Activated CD4-positive, alpha-beta T cell treated with anti-CD3 and anti-CD28 coated beads, Interleukin-2, amount 50 U/mL, for 48 hours (primary cell): ENCODE measurements at regions not wholly inside any gene's neighbourhood (a gene's known extent, or its start where the extent isn't known, plus 50 kb on each side); places are given as distances from the start of the nearest gene placed in this dataset.
"Not testable (repeated sequence)": the region's sequence is repeated elsewhere in the genome, so short reads cannot be mapped to it uniquely, and the experiment has no call there.

Experiments used
- DNase-seq, 2 experiments: peaks; one replicate each; pipeline ENCODE4 v3.0.0-alpha.2; 2020

DNA sequence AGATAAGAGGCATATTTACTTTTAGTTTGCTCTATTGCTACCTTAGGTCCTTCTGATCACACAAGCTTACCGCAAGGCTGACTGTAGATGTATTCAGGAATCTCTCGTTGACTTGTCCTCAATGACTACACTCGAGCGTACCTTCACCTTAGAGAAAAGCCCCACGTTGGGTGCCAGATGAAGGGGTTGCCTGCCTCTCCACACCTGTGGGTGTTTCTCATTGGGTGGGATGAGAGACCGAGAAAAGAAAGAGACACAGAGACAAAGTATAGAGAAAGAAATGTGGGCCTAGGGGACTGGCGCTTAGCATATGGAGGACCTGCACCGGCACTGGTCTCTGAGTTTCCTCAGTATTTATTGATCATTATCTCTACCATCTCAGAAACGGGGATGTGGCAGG is 51.8 kb downstream of the ASCL4 start:
- no peak for DNase-seq

DNA sequence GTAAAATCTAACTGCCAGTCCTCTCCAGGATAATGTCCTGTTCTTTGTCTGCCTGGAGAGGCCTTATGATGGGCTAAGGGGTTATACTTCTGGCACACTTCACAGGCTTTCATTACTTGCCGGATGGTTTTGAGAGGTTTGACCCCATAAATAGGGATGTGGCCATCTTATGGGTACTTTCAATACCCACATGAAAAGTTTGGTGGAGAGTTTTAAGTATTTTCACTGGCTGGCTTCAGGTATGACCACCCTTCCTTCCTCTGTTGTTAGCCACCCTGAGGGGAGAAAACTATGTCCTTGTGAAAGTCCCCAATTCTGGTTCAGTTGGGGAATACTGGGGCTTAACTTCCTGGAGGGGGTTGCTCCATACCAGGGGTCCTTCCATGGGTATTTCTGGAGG is 54.8 kb downstream of the ASCL4 start:
- DNase-seq = no peak

DNA sequence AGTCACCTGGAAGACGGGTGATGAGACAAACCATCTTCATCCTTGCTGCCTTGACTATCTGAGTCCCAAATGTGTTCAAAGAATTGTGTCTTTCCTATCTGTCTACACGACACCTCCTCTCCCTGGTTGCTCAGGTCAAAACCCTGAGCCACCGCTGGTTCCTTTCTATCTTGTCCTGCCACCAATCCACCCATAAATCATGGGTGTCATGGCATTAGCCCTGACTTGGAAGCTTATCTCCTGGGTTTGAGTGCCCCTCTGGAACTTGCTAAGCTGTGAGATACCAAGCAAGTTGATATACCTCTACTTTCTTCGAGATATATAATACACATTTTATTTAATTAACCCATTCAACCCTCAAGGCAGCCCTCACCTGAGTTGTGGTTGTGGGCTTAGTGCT is 57.9 kb downstream of the ASCL4 start:
- DNase-seq = no peak

DNA sequence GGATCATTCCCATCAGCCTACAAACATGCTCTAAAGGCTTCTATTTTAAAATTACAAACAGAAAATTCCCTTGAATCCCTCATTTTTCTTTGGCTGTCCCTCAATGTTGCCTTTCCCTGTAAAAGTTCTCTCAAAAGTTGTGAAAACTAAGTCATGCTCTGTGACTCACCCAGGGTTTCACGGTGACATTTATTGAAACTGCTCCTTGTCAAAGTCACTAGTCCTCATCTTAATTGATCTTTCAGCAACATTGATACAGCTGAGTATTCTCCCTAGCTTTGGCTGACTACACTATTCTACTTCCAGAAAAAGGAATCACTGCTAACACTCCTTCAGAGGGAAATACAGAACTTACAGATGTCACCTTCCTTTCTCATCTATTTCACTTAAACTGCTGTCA is 65.7 kb downstream of the ASCL4 start:
- no peak for DNase-seq

GRCh38 chr12:107843351-107844311 is 69.1 kb downstream of the ASCL4 start:
- DNase-seq = no peak

GRCh38 chr12:107844312-107844921 is 69.9 kb downstream of the ASCL4 start:
- no peak for DNase-seq

DNA sequence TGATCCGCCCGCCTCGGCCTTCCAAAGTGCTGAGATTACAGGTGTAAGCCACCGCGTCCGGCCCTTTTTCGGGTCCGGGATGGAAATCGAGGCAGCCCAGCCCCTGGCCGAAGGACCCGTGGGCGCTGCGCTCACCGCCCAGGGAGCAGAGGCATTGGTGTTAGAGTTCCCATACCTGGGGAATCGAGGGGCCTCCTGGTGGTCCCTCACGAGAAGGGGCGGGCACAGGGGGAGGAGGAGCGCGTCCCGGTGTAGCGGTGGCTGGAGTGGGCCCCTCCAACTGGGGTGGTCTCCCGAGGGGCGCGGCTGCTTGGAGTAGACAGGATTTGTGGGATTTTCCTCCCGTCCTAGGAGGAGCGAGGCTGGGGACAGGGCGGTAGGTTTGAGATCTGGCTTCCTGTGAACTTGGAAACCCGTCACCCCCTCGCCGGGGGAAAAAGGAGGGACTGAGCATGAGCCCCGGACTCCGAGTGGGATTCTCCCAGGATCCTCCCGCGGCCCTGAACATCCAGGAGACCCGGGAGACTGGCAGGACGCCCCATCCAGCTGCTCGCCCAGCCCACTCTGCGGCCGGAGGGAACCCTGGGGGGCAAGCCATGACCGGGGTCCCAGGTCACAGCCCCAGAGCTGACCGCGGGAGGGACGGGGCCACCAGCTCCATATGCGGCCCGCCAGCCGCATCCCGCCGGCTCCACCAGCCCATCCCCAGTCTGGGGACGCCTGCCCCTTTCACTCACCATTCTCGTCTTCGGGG is 70.9 kb downstream of the ASCL4 start:
- DNase-seq = no peak

DNA sequence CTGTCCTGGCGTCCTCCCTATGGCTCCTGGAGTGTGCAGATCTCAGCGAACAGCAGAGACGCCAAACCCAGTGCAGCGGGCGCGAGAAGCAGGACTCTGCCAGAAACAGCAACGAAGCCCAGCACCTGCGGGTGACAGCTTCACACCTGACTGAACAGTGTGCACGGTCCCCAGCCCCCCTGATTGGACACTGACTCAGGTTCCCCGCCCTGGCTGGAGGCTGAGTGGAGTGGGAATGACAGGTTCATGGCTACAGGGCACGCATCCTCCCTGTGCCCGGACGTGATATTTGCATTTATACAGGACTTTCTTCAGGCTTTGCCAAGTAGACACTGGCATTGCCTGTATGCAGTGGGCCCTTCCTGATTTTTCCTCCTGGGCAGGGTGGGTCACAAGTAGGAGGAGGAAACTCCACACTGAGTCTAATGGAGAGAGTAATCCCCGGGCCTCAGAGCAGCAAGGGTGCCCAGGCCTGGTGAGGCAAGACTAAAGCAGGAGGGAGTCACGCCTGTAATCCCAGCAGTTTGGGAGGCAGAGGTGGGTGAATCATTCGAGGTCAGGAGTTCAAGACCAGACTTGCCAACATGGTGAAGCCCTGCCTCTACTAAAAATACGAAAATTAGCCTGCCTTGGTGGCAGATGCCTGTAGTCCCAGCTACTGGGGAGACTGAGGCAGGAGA is 71.6 kb downstream of the ASCL4 start:
- no peak for DNase-seq

DNA sequence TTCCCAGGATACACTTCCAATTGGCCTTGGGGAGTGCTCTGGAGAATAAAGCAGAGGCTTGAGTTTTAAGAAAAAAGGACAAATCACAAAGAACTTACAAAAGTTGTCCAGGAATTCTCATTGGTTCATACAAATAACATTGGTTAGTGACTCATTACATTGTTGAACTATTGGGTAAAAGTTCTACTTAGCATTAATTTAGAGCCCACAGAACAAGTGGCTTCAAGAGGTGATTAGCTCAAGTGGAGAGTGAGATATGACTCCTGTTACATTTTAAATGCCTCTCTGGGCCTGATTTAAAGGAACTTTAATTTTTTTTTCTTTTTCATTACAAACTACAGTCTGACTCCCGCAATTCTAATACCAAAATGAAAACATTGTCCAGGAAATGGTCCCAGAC is 72.9 kb downstream of the ASCL4 start:
- no peak for DNase-seq

DNA sequence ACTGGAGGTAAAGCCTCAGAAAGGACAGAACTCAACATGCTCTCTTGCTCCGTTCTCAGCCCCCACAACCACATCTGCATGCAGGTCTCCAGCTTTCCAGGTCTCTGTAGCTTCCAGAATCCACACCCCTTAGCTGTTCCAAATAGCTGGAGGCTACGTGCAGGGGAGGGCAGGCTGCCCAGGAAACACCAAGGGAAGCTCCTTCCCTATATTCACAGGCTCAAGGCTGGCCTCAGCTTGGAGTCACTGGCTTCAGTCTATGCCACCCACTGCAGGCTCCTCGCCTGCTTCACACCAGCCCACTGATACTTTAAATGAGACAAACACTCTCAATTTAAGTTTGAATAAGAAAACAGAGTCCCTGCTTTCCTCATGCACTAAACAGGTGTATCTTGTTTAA is 73.3 kb downstream of the ASCL4 start:
- DNase-seq = no peak

- no peak for DNase-seq
These were observed 79.0 kb downstream of the ASCL4 start for GRCh38 chr12:107853479-107853878.

DNA sequence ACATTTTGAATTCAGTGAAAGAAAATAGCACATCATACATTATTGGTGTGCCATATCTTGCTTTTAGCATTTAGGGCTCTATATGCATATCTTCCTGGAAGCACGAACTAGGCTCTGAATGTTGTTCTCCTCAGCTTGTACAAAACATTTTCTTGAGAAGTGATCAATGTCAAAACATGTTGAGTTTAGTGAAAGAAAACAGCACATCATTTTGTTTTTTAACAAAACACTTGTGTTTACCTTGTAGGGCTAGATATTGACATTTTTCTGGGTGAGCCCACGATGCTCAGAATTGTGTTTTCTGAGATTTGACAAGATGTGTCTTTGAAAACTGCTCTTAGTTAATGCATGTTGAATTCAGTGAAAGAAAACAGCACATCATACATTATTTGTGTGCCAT is 81.0 kb downstream of the ASCL4 start:
- DNase-seq = no peak

DNA sequence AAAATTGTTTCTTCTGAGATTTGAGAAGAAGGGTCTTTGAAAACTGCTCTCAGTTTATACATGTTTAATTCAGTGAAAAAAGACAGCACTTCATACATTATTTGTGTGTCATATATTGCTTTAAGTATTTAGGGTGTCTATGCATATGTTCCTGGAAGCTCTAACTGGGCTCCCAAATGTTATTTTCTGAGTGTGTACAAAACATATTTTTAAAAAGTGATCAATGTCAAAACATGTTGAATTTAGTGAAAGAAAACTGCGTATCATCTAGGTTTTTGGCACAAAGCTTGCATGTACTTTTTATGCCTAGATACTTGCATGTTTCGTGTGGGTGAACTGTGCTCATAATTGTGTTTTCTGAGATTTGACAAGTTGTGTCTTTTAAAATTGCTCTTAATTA is 81.6 kb downstream of the ASCL4 start:
- DNase-seq = no peak

- DNase-seq = no peak
These were observed 82.7 kb downstream of the ASCL4 start for GRCh38 chr12:107857191-107857590.

- DNase-seq = no peak
These were observed 84.9 kb downstream of the ASCL4 start for GRCh38 chr12:107859367-107859766.

DNA sequence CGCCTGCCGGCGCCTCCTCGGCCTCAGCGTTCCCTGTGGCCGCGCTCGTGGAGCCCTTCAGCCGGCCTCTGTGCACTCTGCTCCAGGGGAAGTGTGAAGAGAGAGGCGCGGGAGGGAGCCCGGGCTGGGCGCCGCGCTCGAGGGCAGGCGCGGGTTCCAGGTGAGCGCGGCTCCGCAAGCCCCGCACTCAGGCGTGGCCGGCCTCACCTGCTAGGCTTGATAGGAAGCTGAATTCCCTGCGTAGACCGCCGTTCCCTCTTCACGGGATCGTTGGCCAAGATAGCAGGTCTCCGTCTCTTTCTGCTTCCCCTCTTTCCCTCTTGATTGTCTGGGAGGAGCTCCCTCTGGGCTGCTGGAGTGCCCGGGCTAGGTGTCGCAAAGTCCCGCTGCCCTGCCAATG is 89.7 kb downstream of the ASCL4 start:
- DNase-seq = no peak

DNA sequence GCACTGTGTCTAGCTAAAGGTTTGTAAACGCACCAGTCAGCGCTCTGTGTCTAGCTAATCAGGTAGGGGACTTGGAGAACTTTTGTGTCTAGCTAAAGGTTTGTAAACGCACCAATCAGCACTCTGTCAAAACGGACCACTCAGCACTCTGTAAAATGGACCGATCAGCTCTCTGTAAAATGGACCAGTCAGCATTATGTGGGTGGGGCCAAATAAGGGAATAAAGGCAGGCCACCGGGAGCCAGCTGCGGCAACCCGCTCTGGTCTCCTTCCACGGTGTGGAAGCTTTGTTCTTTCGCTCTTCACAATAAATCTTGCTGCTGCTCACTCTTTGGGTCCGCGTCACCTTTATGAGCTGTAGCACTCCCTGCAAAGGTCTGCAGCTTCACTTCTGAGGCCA is 90.2 kb downstream of the ASCL4 start:
- not testable (repeated sequence) for DNase-seq

GRCh38 chr12:107873223-107873622 is 98.7 kb downstream of the ASCL4 start:
- no peak for DNase-seq

GRCh38 chr12:107875786-107876185 is 101.3 kb downstream of the ASCL4 start:
- no peak for DNase-seq

DNA sequence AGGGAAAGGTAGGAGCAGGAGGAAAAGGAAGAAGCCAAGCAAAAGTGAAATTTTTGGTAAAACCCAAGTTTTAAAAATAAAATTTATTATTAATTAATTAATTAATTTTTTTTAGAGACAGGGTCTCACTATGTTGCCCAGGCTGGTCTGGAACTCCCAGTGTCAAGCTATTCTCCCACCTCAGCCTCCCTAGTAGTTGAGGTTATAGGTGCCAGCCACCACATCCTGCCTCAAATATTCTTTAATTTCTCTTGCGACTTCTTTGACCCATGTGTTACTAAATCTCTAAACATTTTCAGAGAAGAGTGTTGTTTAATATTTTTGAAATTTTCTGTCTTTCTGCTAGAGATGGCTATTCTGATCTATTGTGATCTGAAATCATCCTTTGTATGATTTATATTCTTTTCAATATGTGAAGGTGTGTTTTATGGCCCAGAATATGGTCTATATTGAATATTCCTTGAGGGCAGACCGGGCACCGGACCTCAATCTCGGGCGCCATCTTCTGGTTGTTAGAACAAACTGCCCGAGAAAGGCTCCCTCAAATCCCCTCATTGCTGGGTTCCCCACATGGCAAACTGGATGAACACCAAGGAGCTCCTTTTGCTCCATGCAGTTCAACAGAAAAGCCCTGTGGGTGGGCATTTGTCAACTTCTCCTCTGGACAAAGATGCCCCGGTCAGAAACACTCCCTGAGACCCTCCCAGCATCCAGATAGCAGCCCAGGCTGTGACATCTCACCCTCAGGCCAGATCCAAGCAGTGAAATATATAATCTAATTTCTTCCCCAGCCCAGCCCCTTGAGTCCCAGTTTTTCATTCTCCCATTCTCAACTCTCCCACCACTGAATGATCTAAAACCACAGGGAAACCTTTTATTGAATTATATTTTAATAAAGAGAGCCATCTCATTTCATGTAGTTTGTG is 110.5 kb downstream of the ASCL4 start:
- peak; percentile 35 to 43 for DNase-seq

DNA sequence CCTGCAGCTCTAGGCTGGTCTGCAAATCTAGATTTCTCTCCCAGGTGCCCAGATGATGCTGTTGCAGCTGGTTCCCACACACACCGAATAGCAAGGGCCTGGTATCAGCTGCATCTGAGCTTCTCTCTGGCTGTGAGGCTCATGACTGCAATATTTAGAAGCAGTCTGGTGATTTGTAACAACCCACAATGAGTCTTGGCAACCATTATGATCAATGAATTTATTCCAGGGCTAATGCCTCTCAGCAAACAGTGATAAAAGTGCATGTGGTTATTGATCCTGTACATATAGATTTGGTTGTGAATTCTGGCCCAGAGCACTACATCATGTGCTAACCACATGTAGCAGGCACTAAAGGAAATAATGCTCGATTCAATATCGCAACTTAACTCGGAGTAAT is 114.3 kb downstream of the ASCL4 start:
- DNase-seq = no peak

DNA sequence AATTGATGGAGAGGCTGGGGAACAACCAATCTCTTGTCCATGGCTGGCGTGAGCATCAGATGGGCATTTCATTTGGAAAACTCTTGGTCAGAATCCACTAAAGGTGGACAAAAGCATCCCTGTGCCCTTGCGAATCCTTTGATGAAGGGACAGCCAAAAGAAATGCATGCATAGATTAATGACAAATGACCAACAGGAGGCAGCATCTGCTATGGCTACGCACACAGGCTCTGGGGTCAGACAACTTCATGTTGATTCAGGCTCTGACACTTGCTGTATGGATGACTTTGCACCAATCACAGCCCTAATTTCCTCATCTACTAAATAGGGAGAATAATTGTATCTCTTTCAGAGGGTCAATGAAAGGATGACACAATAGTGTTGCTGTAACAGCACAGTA is 117.5 kb downstream of the ASCL4 start:
- DNase-seq = no peak
